Astrocyte (in vitro differentiated cells and primary cell): ENCODE measurements at regions not wholly inside any gene's neighbourhood (a gene's known extent, or its start where the extent isn't known, plus 50 kb on each side); places are given as distances from the start of the nearest gene placed in this dataset.

Experiments
- EZH2 ChIP-seq: IDR thresholded peaks from 2 replicates; pipeline ENCODE4 v1.6.1; 2012; ENCODE audit warnings: mild to moderate bottlenecking, low read length, inconsistent platforms; ENCODE audit not compliant: insufficient read depth
- TF ChIP-seq, protein P1 (sequence below): IDR thresholded peaks from 2 replicates; pipeline ENCODE4 v1.5.1; 2011; ENCODE audit warnings: low read depth, mild to moderate bottlenecking, inconsistent platforms, low read length, moderate library complexity; ENCODE audit not compliant: insufficient read depth

DNA sequence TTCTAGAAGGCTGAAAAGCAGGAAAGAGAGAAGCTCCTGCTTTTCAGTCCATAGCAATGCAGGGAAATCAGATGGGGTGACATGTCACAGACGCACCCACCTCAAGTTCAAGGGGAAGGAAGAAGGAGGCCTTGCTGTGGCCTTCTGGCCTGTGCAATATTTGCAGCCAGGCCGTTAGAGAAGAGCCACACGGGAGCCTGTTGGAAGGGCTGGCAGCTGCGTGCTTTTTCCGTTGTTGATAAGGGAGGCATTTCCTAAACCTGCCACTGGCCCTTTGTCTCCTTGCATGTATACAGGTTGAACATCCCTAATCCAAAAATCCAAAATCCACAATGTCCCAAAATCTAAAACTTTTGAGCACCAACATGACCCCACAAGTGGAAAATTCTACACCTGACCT is 492.5 kb upstream of the ZMIZ1 start:
- TF ChIP-seq, protein P1, sequence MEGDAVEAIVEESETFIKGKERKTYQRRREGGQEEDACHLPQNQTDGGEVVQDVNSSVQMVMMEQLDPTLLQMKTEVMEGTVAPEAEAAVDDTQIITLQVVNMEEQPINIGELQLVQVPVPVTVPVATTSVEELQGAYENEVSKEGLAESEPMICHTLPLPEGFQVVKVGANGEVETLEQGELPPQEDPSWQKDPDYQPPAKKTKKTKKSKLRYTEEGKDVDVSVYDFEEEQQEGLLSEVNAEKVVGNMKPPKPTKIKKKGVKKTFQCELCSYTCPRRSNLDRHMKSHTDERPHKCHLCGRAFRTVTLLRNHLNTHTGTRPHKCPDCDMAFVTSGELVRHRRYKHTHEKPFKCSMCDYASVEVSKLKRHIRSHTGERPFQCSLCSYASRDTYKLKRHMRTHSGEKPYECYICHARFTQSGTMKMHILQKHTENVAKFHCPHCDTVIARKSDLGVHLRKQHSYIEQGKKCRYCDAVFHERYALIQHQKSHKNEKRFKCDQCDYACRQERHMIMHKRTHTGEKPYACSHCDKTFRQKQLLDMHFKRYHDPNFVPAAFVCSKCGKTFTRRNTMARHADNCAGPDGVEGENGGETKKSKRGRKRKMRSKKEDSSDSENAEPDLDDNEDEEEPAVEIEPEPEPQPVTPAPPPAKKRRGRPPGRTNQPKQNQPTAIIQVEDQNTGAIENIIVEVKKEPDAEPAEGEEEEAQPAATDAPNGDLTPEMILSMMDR = no peak
- no peak for TF ChIP-seq EZH2
